Duodenal mucosa (tissue), 2 donors: ENCODE measurements at regions not wholly inside any gene's neighbourhood (a gene's known extent, or its start where the extent isn't known, plus 50 kb on each side); places are given as distances from the start of the nearest gene placed in this dataset.
"Not testable (repeated sequence)": the region's sequence is repeated elsewhere in the genome, so short reads cannot be mapped to it uniquely, and the experiment has no call there.

Experiments used
- H3K27ac ChIP-seq: one replicate; pipeline ENCODE4 v1.7.0; 2013; ENCODE audit warnings: low read depth, low read length
- H3K27me3 ChIP-seq, 2 donors: one replicate each; pipeline ENCODE4 v1.7.0; 2013; ENCODE audit warnings: low read length in 2 of 2, control low read depth in 1 of 2; ENCODE audit not compliant: insufficient read depth in 2 of 2, control insufficient read depth in 1 of 2
- H3K36me3 ChIP-seq, 2 donors: one replicate each; pipeline ENCODE4 v1.7.0; 2013; ENCODE audit warnings: low read length in 2 of 2, control low read depth in 1 of 2; ENCODE audit not compliant: insufficient read depth in 2 of 2, control insufficient read depth in 1 of 2
- H3K4me1 ChIP-seq, 2 donors: one replicate each; pipeline ENCODE4 v1.7.0; 2013; ENCODE audit warnings: low read length in 2 of 2, control low read depth in 1 of 2; ENCODE audit not compliant: insufficient read depth in 2 of 2, control insufficient read depth in 1 of 2
- H3K4me3 ChIP-seq, 2 donors: one replicate each; pipeline ENCODE4 v1.7.0; 2013; ENCODE audit warnings: low read length in 2 of 2, low read depth in 1 of 2
- H3K9ac ChIP-seq, 2 donors: one replicate each; pipeline ENCODE4 v1.7.0; 2013; ENCODE audit warnings: low read length in 2 of 2, low read depth in 1 of 2
- H3K9me3 ChIP-seq, 2 donors: one replicate each; pipeline ENCODE4 v1.7.0; 2013; ENCODE audit warnings: low read length in 2 of 2, control low read depth in 1 of 2; ENCODE audit not compliant: control insufficient read depth in 1 of 2

DNA sequence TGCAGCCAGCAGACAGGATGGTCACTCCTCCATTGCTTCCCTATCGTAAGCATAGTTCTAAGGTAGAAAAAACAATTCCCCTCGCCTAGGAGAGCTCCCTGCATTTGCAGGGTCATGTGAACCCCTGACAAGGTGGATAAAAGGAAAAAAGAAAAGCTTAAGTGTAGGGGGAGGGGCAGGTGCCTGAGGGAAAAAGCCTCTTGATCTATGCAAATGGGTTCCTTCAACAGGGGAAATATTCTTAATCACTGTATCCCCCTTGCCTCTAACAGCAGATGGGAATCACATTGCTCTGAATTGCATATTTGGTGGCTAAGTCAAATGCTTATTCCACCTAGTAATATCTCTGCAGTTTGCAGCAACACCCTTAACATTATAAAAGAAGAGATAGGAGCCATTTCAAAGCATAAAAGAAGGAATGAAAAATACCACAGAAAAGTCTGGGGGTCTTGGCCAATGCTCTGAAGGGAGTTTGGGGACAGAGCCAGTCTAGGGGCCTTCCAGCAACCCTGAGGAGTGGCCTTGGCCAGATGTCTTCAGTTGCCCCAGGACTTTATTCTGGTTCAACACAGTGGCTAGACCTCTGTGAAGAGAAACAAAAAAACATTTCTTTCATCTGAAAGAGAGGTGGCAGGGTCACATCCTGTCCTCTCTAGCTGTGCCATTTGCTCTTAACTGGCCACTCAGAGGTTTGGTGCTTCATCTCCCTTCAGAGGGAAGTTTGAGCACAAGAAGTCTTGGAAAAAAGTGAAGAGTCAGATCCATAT is 660.4 kb upstream of the GJE1 start:
- Histone ChIP-seq H3K4me3 (no peak overlapping the region), H3K9ac (no peak overlapping the region), H3K36me3 (no peaks in the 10 kb centered on the region), H3K27me3 (no peaks in the 10 kb centered on the region), H3K4me1 (no peaks in the 10 kb centered on the region), H3K9me3 (no peaks in the 10 kb centered on the region), H3K27ac (no peak overlapping the region)

DNA sequence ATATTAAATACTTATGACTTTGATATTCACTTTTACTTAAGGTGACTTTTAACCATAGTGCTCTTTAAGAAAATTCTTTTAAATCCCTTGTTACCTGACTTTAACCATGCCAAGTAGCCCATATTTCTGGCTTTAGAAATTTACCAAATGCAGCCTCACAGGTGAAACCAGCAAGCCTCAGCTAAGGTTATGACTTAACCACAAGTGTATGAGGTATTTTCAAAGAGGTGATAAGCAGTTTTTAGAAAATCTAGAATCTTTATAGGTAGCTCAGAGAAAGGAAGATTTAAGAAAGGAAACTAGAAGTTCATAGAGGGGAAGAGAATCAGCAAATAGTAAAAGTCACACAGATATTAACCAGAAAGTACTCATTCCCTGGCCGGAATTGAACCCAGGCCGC is 661.9 kb upstream of the GJE1 start:
- Histone ChIP-seq H3K27me3 (no peaks in the 10 kb centered on the region), H3K4me3 (no peak overlapping the region), H3K4me1 (no peaks in the 10 kb centered on the region), H3K27ac (no peak overlapping the region), H3K9ac (no peak overlapping the region), H3K36me3 (no peaks in the 10 kb centered on the region), H3K9me3 (no peaks in the 10 kb centered on the region)

DNA sequence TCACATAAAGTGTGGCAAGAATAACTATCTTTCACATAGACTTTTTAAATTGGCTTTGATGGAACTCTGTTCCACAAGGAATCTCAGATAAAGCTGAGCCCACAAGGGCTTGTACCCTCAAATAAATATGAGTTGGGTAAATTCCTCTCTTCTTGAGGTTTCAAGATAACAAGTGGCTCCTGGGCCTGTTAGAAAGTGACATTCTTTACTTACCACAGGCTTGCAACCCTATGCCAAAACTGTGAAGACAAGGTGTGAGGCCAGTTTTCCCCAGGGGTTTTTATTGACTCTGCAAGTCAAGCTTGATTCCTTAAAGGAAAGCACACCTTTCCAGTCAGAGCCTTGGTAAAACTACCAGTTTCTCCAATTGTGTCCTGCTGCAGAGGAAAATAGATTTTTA is 664.8 kb upstream of the GJE1 start:
- H3K9ac ChIP-seq = no peak overlapping the region
- no peaks in the 10 kb centered on the region for H3K9me3 ChIP-seq
- no peak overlapping the region for H3K27ac ChIP-seq
- H3K27me3 ChIP-seq = no peaks in the 10 kb centered on the region
- no peaks in the 10 kb centered on the region for H3K4me1 ChIP-seq
- H3K4me3 ChIP-seq = no peak overlapping the region
- H3K36me3 ChIP-seq = no peaks in the 10 kb centered on the region

DNA sequence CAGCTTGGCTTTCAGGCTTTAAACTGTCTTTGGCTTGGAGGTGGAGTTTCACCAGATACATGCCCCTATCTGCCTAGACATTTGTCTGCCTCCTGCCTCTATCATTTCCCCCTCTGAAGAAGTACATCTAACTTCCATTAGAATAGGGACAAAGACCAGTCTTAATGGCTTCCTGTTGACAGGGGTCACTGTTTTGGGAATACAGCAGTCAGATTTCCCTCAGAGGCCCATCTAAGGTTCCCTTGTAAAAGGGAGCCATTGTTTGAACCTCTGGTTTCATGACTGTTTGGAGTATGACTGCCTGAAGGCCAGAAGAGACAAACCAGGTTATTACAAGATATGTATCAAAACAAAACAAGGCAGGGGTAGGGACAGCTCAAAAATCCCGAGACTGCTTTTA is 665.7 kb upstream of the GJE1 start:
- Histone ChIP-seq H3K27me3 (no peaks in the 10 kb centered on the region), H3K36me3 (no peaks in the 10 kb centered on the region), H3K9me3 (no peaks in the 10 kb centered on the region), H3K27ac (no peak overlapping the region), H3K9ac (no peak overlapping the region), H3K4me3 (no peak overlapping the region), H3K4me1 (no peaks in the 10 kb centered on the region)

DNA sequence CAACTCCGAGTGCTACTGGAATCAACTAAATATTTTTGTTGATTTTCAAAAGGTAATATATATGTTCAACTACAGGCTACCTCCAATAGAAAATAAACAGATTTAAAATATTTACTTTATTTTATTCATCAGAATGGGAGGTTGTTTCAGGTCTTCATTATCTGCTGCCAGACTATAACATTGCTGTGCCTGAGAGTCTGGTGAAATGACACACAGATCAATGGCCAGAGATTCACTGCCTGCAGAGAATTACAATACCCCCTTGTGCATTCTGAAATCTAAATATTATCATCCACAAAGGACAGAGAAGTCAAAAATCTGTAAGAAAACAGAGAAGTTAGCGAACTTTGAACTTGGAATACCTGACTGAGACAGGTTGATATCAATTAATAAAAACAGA is 667.8 kb upstream of the GJE1 start:
- Histone ChIP-seq H3K4me1 (no peaks in the 10 kb centered on the region), H3K4me3 (no peak overlapping the region), H3K27ac (no peak overlapping the region), H3K9me3 (no peaks in the 10 kb centered on the region), H3K27me3 (no peaks in the 10 kb centered on the region), H3K36me3 (no peaks in the 10 kb centered on the region), H3K9ac (no peak overlapping the region)

DNA sequence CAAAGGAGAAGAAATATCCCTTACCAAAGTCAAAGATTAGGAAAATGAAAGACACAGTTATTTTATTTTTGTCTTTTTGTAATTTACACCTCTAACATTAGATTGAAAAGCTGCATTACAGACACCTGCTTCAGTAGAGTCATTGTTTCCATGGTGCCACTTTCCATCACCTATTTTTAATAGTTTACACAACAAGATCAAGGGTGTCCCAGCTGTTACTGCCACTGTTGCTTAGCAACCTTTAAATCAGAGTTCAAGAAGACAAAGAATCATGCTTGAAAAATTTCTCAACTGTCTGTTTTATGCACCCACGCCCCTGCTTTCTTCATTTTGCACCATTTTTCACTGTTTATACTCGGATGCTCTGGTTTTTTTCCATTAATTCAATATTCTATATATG is 668.2 kb upstream of the GJE1 start:
- Histone ChIP-seq H3K9ac (no peak overlapping the region), H3K27ac (no peak overlapping the region), H3K27me3 (no peaks in the 10 kb centered on the region)

DNA sequence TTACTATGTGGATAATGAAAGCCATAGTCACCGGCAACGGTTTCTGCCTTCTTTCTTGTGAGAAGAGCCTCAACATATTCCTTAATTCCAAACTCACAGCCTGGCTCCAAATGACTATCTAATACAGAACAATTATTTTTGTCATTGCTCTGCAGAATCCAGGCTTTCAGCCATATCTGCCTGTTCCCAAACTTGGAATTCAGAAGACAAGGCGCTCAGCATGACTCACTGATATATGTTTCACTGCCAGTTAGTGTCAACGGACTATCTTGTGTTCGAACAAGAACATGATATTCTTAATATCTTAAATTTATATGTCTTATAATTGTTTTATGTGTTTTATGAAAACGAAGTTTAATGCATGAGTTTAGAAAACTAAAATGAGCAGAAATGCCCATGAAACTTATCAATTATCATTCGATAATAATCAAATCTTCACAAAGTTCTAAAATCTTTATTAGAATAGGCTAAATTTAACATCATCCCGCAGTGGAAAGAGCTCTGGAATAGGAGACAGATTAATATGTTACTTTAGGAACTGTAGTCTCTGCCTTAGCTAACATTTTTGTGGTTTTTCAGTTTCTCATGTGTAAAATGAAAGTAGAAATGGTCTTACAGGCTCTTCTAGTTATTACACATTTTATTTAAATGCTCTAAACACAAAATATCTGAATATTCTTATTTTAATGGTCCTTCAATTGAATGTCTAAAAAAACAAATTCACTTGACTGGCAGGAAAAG is 669.3 kb upstream of the GJE1 start:
- Histone ChIP-seq H3K27ac (no peak overlapping the region), H3K9ac (no peak overlapping the region), H3K4me3 (no peak overlapping the region), H3K4me1 (no peaks in the 10 kb centered on the region), H3K36me3 (no peaks in the 10 kb centered on the region), H3K27me3 (no peaks in the 10 kb centered on the region), H3K9me3 (no peaks in the 10 kb centered on the region)

More for the DNA sequence above, 668.2 kb upstream of the GJE1 start:
- Histone ChIP-seq H3K4me1 (no peaks in the 10 kb centered on the region), H3K36me3 (no peaks in the 10 kb centered on the region), H3K4me3 (no peak overlapping the region), H3K9me3 (no peaks in the 10 kb centered on the region)

DNA sequence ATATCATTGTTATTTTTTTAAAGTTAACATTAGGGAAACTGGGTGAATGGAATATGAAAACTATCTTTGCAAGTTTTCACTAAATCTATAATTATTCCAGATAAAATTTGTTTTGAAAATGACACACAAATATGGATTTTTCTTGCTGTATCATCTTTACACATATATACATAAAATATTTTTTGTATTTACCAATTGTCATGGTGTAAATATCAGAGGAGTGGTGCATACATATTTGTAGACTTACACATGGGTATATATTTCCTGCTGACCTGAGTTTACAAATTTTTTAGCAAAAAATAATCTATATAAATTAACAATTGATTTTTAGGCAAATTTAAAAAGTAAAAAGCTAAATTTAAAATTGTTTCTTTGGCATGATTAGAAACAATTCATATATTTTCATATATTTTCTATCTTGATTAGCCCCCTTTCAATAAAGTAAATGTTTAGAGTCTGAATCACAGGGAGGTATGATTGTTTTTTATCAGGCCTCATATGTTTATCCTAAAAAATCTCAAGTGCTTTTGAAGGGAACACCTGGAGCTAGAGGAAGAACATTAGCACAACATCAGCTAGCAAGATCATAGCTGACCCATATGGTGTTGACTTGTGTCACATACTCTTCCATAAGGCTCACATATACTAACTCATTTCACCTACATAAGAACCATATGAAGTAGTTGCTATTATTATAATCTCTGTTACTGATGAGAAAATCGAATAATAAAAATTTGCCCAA is 671.8 kb upstream of the GJE1 start:
- Histone ChIP-seq H3K4me1 (no peaks in the 10 kb centered on the region), H3K27me3 (no peaks in the 10 kb centered on the region), H3K9me3 (no peaks in the 10 kb centered on the region), H3K27ac (no peak overlapping the region), H3K36me3 (no peaks in the 10 kb centered on the region), H3K9ac (no peak overlapping the region), H3K4me3 (no peak overlapping the region)

DNA sequence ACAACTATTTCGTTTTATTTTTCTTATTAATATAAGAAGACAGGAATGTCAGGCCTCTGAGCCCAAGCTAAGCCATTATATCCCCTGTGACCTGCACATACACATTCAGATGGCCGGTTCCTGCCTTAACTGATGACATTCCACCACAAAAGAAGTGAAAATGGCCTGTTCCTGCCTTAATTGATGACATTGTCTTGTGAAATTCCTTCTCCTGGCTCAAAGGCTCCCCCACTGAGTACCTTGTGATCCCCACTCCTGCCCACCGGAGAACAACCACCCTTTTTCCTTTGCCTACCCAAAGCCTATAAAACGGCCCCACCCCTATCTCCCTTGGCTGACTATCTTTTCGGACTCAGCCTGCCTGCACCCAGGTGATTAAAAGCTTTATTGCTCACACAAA is 672.5 kb upstream of the GJE1 start:
- not testable (repeated sequence) for H3K4me3 ChIP-seq, H3K9me3 ChIP-seq, H3K27ac ChIP-seq, H3K9ac ChIP-seq, H3K27me3 ChIP-seq, H3K4me1 ChIP-seq, H3K36me3 ChIP-seq

DNA sequence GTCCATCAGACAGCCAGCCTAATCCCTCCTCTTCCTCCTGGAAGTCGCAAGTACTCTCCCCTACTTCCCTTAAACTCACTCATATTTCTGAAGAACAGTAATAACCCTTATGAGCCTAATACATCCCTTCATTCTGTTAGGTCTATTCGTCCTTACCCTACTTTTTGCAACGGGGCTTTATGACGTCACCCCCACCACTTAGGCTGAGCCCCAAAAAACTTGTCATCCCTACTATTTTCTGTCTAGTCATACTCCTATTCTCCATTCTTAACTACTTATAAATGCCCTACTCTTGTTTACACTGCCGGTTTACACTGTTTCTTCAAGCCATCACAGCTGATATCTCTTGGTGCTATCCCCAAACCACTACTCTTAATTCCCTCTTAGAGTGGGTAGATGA is 674.7 kb upstream of the GJE1 start:
- H3K27ac ChIP-seq, H3K4me1 ChIP-seq, H3K27me3 ChIP-seq, H3K9ac ChIP-seq, H3K9me3 ChIP-seq, H3K36me3 ChIP-seq, H3K4me3 ChIP-seq: not testable (repeated sequence)
